ENCODE measurements at regions not wholly inside any gene's neighbourhood (a gene's known extent, or its start where the extent isn't known, plus 50 kb on each side); places are given as distances from the start of the nearest gene placed in this dataset.

GRCh38 chr14:86311151-86311550, 781.2 kb downstream of the FLRT2 start:
- DNase-seq (ENCODE audit: low spot score) = no peak

- no peak for DNase-seq (ENCODE audit: low spot score)
These were observed 780.7 kb downstream of the FLRT2 start for GRCh38 chr14:86310611-86311010.

GRCh38 chr14:86310148-86310547, 780.2 kb downstream of the FLRT2 start:
- no peak for DNase-seq (ENCODE audit: low spot score)

GRCh38 chr14:86305058-86305457, 775.1 kb downstream of the FLRT2 start:
- DNase-seq (ENCODE audit: low spot score) = no peak

GRCh38 chr14:86299994-86300393, 770.0 kb downstream of the FLRT2 start:
- DNase-seq (ENCODE audit: low spot score) = no peak

- DNase-seq (ENCODE audit: low spot score) = no peak
These were observed 766.2 kb downstream of the FLRT2 start for GRCh38 chr14:86296173-86296572.

- DNase-seq (ENCODE audit: low spot score) = no peak
These were observed 758.4 kb downstream of the FLRT2 start for GRCh38 chr14:86288336-86288735.

- DNase-seq (ENCODE audit: low spot score) = no peak
These were observed 749.5 kb downstream of the FLRT2 start for GRCh38 chr14:86279405-86279804.

- DNase-seq (ENCODE audit: low spot score) = no peak
These were observed 728.0 kb downstream of the FLRT2 start for GRCh38 chr14:86257973-86258372.

GRCh38 chr14:86243158-86243557, 713.2 kb downstream of the FLRT2 start:
- no peak for DNase-seq (ENCODE audit: low spot score)

- no peak for DNase-seq (ENCODE audit: low spot score)
These were observed 707.8 kb downstream of the FLRT2 start for GRCh38 chr14:86237733-86238132.

GRCh38 chr14:86221755-86222154, 691.8 kb downstream of the FLRT2 start:
- DNase-seq (ENCODE audit: low spot score) = no peak

- DNase-seq (ENCODE audit: low spot score) = no peak
These were observed 691.1 kb downstream of the FLRT2 start for GRCh38 chr14:86221000-86221399.

GRCh38 chr14:86217523-86217922, 687.6 kb downstream of the FLRT2 start:
- no peak for DNase-seq (ENCODE audit: low spot score)

GRCh38 chr14:86203843-86204242, 673.9 kb downstream of the FLRT2 start:
- no peak for DNase-seq (ENCODE audit: low spot score)

- no peak for DNase-seq (ENCODE audit: low spot score)
These were observed 666.5 kb downstream of the FLRT2 start for GRCh38 chr14:86196471-86196870.

GRCh38 chr14:86193756-86194155, 663.8 kb downstream of the FLRT2 start:
- DNase-seq (ENCODE audit: low spot score) = no peak

GRCh38 chr14:86179980-86180379, 650.0 kb downstream of the FLRT2 start:
- DNase-seq (ENCODE audit: low spot score) = no peak

- DNase-seq (ENCODE audit: low spot score) = no peak
These were observed 638.4 kb downstream of the FLRT2 start for GRCh38 chr14:86168371-86168770.

- DNase-seq (ENCODE audit: low spot score) = no peak
These were observed 636.6 kb downstream of the FLRT2 start for GRCh38 chr14:86166541-86166940.

GRCh38 chr14:86153480-86153879, 623.5 kb downstream of the FLRT2 start:
- DNase-seq (ENCODE audit: low spot score) = no peak

- DNase-seq (ENCODE audit: low spot score) = no peak
These were observed 613.3 kb downstream of the FLRT2 start for GRCh38 chr14:86143248-86143647.

- DNase-seq (ENCODE audit: low spot score) = no peak
These were observed 612.0 kb downstream of the FLRT2 start for GRCh38 chr14:86141966-86142365.

GRCh38 chr14:86129426-86129825, 599.5 kb downstream of the FLRT2 start:
- no peak for DNase-seq (ENCODE audit: low spot score)
